Thyroid gland (tissue), 4 donors: ENCODE measurements at regions not wholly inside any gene's neighbourhood (a gene's known extent, or its start where the extent isn't known, plus 50 kb on each side); places are given as distances from the start of the nearest gene placed in this dataset.

ENCODE experiments used
- DNase-seq, 2 donors: peaks; one replicate each; pipeline ENCODE4 v3.0.0-alpha.2; 2019
- H3K27ac ChIP-seq, 3 donors: fragments of 200-600 bp; sonication (generic); 1 replicate in 2 of 3; 2 replicates in 1 of 3; pipeline ENCODE4 v1.5.1; 2016 to 2019; ENCODE audit warnings: mild to moderate bottlenecking in 1 of 3, moderate library complexity in 1 of 3
- H3K27me3 ChIP-seq: fragments of 200-600 bp; sonication (generic); one replicate; pipeline ENCODE4 v1.5.1; 2019
- H3K36me3 ChIP-seq, 2 donors: fragments of 200-600 bp; sonication (generic); one replicate each; pipeline ENCODE4 v1.5.1; 2016 to 2019
- H3K4me1 ChIP-seq, 2 donors: fragments of 200-600 bp; sonication (generic); one replicate each; pipeline ENCODE4 v1.5.1; 2017 to 2019
- H3K4me3 ChIP-seq, 3 donors: fragments of 200-600 bp; sonication (generic); replicated peaks in 1 of 3; 1 replicate in 2 of 3; 2 replicates in 1 of 3; pipeline ENCODE4 v1.5.1; 2016; ENCODE audit warnings: mild to moderate bottlenecking in 1 of 3
- H3K9me3 ChIP-seq: fragments of 200-600 bp; sonication (generic); one replicate; pipeline ENCODE4 v1.5.1; 2017
- POLR2A ChIP-seq, 2 donors: fragments of 450-650 bp; IDR thresholded peaks; one replicate each; pipeline ENCODE4 v1.6.1; 2017; ENCODE audit warnings: antibody characterized with exemption in 2 of 2, mild to moderate bottlenecking in 2 of 2, moderate library complexity in 1 of 2
- WGBS, 2 donors: methylation state at CpG; one replicate each; pipeline ENCODE4 v1.1.5; 2017; 5-methylcytosine and 5-hydroxymethylcytosine counted together
- intact Hi-C: fragments of 100-400 bp; cut with DNase I; formaldehyde crosslinking; loops from one replicate; pipeline ENCODE4 v1.15.1; 2023
- TF ChIP-seq, protein P1 (sequence below), 6 experiments: fragments of 200-600 bp in 3 of 6; fragments of 450-650 bp in 3 of 6; sonication (generic) in 3 of 6; IDR thresholded peaks; one replicate each; pipeline ENCODE4 v1.5.1; 2016 to 2019; ENCODE audit warnings: antibody characterized with exemption in 6 of 6, mild to moderate bottlenecking in 2 of 6, inconsistent platforms in 1 of 6, moderate library complexity in 1 of 6

DNA sequence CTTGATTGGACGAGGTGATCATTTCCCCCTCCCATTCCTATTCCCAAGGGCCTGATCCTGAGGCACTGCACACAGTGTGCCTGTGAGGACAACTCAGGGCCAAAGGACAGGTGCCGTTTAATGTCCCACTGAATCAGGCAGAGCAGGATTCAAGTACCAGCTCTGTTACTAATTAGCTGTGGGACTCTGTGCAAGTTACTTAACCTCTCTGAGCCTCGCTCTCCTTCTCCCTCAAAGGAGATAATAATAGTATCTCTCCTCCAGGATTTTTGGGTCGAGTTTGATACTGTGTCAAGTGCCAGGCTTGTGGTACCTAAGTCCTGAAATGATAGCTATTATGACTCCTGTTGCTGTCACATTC lies 86.8 kb upstream of the NKD1 start:
- Histone ChIP-seq H3K4me1 (no peaks in the 10 kb centered on the region), H3K9me3 (no peaks in the 10 kb centered on the region), H3K36me3 (no peaks in the 10 kb centered on the region), H3K27me3 (no peaks in the 10 kb centered on the region), H3K4me3 (no peak overlapping the region), H3K27ac (no peak overlapping the region)
- TF ChIP-seq, protein P1, sequence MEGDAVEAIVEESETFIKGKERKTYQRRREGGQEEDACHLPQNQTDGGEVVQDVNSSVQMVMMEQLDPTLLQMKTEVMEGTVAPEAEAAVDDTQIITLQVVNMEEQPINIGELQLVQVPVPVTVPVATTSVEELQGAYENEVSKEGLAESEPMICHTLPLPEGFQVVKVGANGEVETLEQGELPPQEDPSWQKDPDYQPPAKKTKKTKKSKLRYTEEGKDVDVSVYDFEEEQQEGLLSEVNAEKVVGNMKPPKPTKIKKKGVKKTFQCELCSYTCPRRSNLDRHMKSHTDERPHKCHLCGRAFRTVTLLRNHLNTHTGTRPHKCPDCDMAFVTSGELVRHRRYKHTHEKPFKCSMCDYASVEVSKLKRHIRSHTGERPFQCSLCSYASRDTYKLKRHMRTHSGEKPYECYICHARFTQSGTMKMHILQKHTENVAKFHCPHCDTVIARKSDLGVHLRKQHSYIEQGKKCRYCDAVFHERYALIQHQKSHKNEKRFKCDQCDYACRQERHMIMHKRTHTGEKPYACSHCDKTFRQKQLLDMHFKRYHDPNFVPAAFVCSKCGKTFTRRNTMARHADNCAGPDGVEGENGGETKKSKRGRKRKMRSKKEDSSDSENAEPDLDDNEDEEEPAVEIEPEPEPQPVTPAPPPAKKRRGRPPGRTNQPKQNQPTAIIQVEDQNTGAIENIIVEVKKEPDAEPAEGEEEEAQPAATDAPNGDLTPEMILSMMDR (IDR thresholded peaks at IDR 0.05), result no peak
- TF ChIP-seq POLR2A (IDR thresholded peaks at IDR 0.05), result no peak
- intact Hi-C loops, result no loop called here
- 73 to 81% methylated on average over 4 of the region's 4 CpGs for WGBS, 2 donors
- DNase-seq, result no peak

GRCh38 chr16:50460538-50461399 lies 87.4 kb upstream of the NKD1 start:
- 88 to 91% methylated on average over 16 of the region's 16 CpGs for WGBS, 2 donors
- Histone ChIP-seq H3K36me3 (no peaks in the 10 kb centered on the region), H3K4me3 (no peak overlapping the region), H3K27ac (no peak overlapping the region), H3K9me3 (no peaks in the 10 kb centered on the region), H3K4me1 (no peaks in the 10 kb centered on the region), H3K27me3 (no peaks in the 10 kb centered on the region)
- DNase-seq, result no peak
- TF ChIP-seq, protein P1 (IDR thresholded peaks at IDR 0.05), result no peak
- intact Hi-C loops, result no loop called here

- Histone ChIP-seq H3K4me1 (no peaks in the 10 kb centered on the region), H3K27me3 (no peaks in the 10 kb centered on the region), H3K9me3 (no peaks in the 10 kb centered on the region), H3K36me3 (no peaks in the 10 kb centered on the region), H3K27ac (no peak overlapping the region), H3K4me3 (no peak overlapping the region)
- no peak for DNase-seq
- intact Hi-C loops, result no loop called here
- 74 to 80% methylated on average over 13 of the region's 13 CpGs for WGBS, 2 donors
- TF ChIP-seq POLR2A (IDR thresholded peaks at IDR 0.05), result no peak
- TF ChIP-seq, protein P1 (IDR thresholded peaks at IDR 0.05), result no peak
Measured at GRCh38 chr16:50459496-50460080, 88.6 kb upstream of the NKD1 start.

- TF ChIP-seq, protein P1 (IDR thresholded peaks at IDR 0.05), result no peak
- TF ChIP-seq POLR2A (IDR thresholded peaks at IDR 0.05), result no peak
- no peak for DNase-seq
- H3K9me3 ChIP-seq, result no peaks in the 10 kb centered on the region
- H3K27ac ChIP-seq, result no peak overlapping the region
- no peaks in the 10 kb centered on the region for H3K27me3 ChIP-seq
- no peaks in the 10 kb centered on the region for H3K36me3 ChIP-seq
- H3K4me3 ChIP-seq, result no peak overlapping the region
- intact Hi-C loops, result no loop called here
- no peaks in the 10 kb centered on the region for H3K4me1 ChIP-seq
- WGBS, 2 donors, result 52% methylated on average over 16 of the region's 16 CpGs
Measured at GRCh38 chr16:50458667-50459495, 89.3 kb upstream of the NKD1 start.
